GM06990 (cell line): ENCODE measurements at regions not wholly inside any gene's neighbourhood (a gene's known extent, or its start where the extent isn't known, plus 50 kb on each side); places are given as distances from the start of the nearest gene placed in this dataset.

ENCODE experiments used
- DNase-seq: peaks from one replicate; pipeline ENCODE4 v3.0.0-alpha.2; 2011; ENCODE audit not compliant: insufficient read length; ENCODE audit errors: extremely low read depth
- H3K27me3 ChIP-seq: replicated peaks from 2 replicates; pipeline ENCODE4 v1.6.0; 2011; ENCODE audit warnings: low read length; ENCODE audit not compliant: control insufficient read depth, insufficient read depth
- H3K36me3 ChIP-seq: 2 replicates; pipeline ENCODE4 v1.5.1; 2011; ENCODE audit warnings: low read length; ENCODE audit not compliant: control insufficient read depth, insufficient read depth
- H3K4me3 ChIP-seq: replicated peaks from 2 replicates; pipeline ENCODE4 v1.5.1; 2011; ENCODE audit warnings: low read depth, mild to moderate bottlenecking, control low read depth, low read length
- TF ChIP-seq, protein P1 (sequence below): IDR thresholded peaks from 2 replicates; pipeline ENCODE4 v1.5.1; 2011; ENCODE audit warnings: low read length, control low read depth, mild to moderate bottlenecking, inconsistent platforms; ENCODE audit not compliant: insufficient read depth, poor library complexity, severe bottlenecking

DNA sequence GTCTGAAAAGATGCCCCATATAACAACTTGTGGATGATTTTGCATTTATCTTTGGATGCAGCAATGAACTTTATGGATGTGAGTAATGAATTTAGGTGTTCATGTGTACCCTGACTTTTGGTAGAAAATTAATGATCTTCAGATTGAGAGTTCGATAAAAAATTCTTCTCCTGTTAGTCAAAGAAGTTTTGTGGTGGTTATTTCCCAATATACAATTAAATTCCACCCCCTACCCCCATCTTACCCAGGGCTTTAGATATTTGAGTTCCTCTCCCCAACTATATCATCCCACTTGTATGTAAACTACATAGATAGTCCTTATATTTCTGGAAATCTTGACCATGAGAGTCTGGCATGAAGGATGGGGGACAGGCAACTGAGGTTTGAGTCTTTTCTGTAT lies 126.1 kb upstream of the ALDH1A3 start:
- no peaks in the 10 kb centered on the region for H3K27me3 ChIP-seq
- no peak overlapping the region for H3K4me3 ChIP-seq
- DNase-seq: no peak
- H3K36me3 ChIP-seq: no peaks in the 10 kb centered on the region
- TF ChIP-seq, protein P1, sequence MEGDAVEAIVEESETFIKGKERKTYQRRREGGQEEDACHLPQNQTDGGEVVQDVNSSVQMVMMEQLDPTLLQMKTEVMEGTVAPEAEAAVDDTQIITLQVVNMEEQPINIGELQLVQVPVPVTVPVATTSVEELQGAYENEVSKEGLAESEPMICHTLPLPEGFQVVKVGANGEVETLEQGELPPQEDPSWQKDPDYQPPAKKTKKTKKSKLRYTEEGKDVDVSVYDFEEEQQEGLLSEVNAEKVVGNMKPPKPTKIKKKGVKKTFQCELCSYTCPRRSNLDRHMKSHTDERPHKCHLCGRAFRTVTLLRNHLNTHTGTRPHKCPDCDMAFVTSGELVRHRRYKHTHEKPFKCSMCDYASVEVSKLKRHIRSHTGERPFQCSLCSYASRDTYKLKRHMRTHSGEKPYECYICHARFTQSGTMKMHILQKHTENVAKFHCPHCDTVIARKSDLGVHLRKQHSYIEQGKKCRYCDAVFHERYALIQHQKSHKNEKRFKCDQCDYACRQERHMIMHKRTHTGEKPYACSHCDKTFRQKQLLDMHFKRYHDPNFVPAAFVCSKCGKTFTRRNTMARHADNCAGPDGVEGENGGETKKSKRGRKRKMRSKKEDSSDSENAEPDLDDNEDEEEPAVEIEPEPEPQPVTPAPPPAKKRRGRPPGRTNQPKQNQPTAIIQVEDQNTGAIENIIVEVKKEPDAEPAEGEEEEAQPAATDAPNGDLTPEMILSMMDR: no peak

DNA sequence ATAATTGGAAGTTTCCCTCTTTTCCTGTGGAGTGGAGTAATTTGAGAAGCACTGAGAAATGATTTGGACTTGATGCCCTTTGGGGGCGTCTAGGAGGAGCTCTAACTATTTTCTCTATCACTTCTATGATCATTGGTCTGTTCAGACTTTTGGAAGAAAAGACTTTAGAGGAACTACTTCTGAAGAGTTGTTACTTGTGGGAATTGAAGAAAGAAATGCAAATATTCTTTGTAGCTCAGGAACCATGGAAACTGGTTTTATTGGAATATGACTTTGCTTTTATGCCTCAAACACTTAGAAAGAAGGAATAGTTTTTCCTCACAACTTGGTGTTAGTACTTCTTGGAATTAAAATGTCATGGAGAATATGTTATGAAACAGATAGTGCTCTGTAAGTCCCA lies 122.0 kb upstream of the ALDH1A3 start:
- Histone ChIP-seq H3K27me3 (no peaks in the 10 kb centered on the region; the same call in 1 of the 2 replicates), H3K36me3 (no peaks in the 10 kb centered on the region), H3K4me3 (no peak overlapping the region)
- DNase-seq: no peak
- TF ChIP-seq, protein P1: no peak

DNA sequence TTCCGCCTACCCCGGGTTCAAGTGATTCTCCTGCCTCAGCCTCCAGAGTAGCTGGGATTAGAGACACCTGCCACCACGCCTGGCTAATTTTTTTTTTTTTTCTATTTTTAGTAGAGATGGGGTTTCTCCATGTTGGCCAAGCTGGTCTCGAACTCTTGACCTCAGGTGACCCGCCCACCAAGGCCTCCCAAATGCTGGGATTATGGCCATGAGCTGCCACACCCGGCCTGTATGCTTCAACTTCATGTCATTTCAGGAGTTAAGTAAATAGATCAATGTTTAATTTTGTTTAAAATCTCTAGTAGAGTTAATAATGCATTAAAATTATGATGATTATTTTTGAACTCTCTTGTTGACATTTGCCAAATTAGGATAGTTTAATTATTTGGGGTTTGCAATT lies 121.1 kb upstream of the ALDH1A3 start:
- no peak for DNase-seq
- H3K27me3 ChIP-seq: no peaks in the 10 kb centered on the region; the same call in 1 of the 2 replicates
- TF ChIP-seq, protein P1: no peak
- H3K4me3 ChIP-seq: no peak overlapping the region
- H3K36me3 ChIP-seq: no peaks in the 10 kb centered on the region

DNA sequence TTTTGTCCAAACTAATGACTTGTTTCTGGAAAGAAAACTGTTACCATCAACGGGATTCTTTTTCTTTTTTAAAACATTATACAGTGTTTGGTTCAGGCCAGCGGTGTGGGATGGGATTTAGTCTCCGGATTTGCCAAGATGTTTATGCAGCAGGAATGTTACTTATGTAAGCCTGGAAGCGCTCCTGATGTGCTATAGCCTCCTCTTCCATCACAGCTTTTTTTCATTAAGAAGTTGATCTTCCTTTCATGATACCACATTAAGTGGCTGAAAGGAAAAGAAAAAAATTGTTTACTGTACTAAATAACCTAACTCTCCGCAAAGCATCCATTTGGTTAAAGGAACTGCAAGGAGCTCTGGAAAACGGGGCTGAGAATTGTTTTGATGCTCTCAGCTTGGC lies 120.5 kb upstream of the ALDH1A3 start:
- H3K27me3 ChIP-seq: no peaks in the 10 kb centered on the region; the same call in 1 of the 2 replicates
- no peaks in the 10 kb centered on the region for H3K36me3 ChIP-seq
- no peak for DNase-seq
- H3K4me3 ChIP-seq: no peak overlapping the region
- TF ChIP-seq, protein P1: no peak

DNA sequence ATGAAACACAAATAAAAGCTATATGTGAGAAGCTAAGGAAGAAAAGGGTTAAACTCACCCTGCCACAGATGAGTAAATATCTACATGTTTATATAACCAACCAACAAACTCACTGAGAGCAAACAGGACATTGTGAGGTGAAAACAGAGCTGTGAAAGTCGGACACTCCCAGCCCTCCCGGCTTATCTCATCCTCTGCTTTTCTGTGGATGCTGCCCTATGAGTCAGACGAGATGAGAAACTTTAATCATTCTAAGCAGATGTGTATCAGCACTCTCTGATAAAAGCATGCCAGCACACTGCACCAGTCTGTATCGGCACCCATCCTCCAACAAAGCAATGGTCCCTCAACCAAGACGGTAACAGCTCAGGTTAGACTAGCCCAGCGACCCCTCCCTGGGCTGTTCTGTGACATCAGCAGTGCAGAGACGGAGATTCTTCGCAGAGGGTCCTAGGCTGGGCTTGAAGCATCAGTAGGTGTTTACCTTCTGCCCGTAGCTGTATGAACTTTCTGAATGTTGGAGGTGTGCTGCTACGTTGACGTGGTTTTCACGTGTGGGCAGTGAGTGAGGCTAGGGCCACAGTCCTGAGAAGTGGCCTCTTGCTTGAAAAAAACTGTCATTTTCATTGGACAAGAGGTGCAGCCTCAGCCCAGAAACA lies 119.8 kb upstream of the ALDH1A3 start:
- Histone ChIP-seq H3K27me3 (no peaks in the 10 kb centered on the region; the same call in 1 of the 2 replicates), H3K4me3 (no peak overlapping the region), H3K36me3 (no peaks in the 10 kb centered on the region)
- TF ChIP-seq, protein P1: no peak
- no peak for DNase-seq
